Liver (tissue), 8 donors: ENCODE measurements at regions not wholly inside any gene's neighbourhood (a gene's known extent, or its start where the extent isn't known, plus 50 kb on each side); places are given as distances from the start of the nearest gene placed in this dataset.

Source experiments
- DNase-seq: peaks from one replicate; pipeline ENCODE4 v3.0.0-alpha.2; 2017; ENCODE audit warnings: low spot score
- H3K27ac ChIP-seq, 2 donors: one replicate each; pipeline ENCODE4 v1.7.0; 2013; ENCODE audit warnings: inconsistent platforms in 2 of 2, low read length in 2 of 2, control low read depth in 1 of 2, low read depth in 1 of 2, mild to moderate bottlenecking in 1 of 2
- H3K27me3 ChIP-seq, 4 donors: one replicate each; pipeline versions ENCODE4 v1.6.1 to v1.7.0; 2013; ENCODE audit warnings: low read length in 3 of 4, inconsistent platforms in 1 of 4, mild to moderate bottlenecking in 1 of 4, moderate library complexity in 1 of 4; ENCODE audit not compliant: control insufficient read depth in 4 of 4, insufficient read depth in 4 of 4
- H3K36me3 ChIP-seq, 4 donors: one replicate each; pipeline versions ENCODE4 v1.6.1 to v1.7.0; 2013; ENCODE audit warnings: low read length in 3 of 4, mild to moderate bottlenecking in 3 of 4, low read depth in 1 of 4, moderate library complexity in 1 of 4; ENCODE audit not compliant: control insufficient read depth in 4 of 4, insufficient read depth in 3 of 4
- H3K4me1 ChIP-seq, 4 donors: one replicate each; pipeline versions ENCODE4 v1.6.1 to v1.7.0; 2013; ENCODE audit warnings: low read length in 3 of 4, mild to moderate bottlenecking in 3 of 4, moderate library complexity in 1 of 4; ENCODE audit not compliant: control insufficient read depth in 4 of 4, insufficient read depth in 4 of 4
- H3K4me3 ChIP-seq, 3 donors: one replicate each; pipeline versions ENCODE4 v1.6.1 to v1.7.0; 2013; ENCODE audit warnings: low read length in 3 of 3, control low read depth in 1 of 3, low read depth in 1 of 3, mild to moderate bottlenecking in 1 of 3
- H3K9ac ChIP-seq, 2 donors: one replicate each; pipeline ENCODE4 v1.7.0; 2013; ENCODE audit warnings: low read length in 2 of 2, mild to moderate bottlenecking in 2 of 2, moderate library complexity in 2 of 2, control low read depth in 1 of 2, low read depth in 1 of 2
- H3K9me3 ChIP-seq, 4 donors: one replicate each; pipeline versions ENCODE4 v1.6.1 to v1.7.0; 2013; ENCODE audit warnings: low read length in 3 of 4; ENCODE audit not compliant: control insufficient read depth in 4 of 4
- ATF3 ChIP-seq: IDR thresholded peaks from 2 replicates; pipeline ENCODE4 v1.6.1; 2016; ENCODE audit warnings: antibody characterized with exemption
- CTCF ChIP-seq: fragments of 150-350 bp; IDR thresholded peaks from 2 replicates; pipeline ENCODE4 v1.5.1; 2017; ENCODE audit warnings: improper control_type of control experiment, low read depth, low read length; ENCODE audit not compliant: missing input control
- EGR1 ChIP-seq, 2 donors: IDR thresholded peaks; 2 replicates each; pipeline ENCODE4 v1.6.1; 2016 to 2018; ENCODE audit warnings: antibody characterized with exemption in 2 of 2, low read depth in 2 of 2
- FOXA1 ChIP-seq: IDR thresholded peaks from 2 replicates; pipeline ENCODE4 v1.6.1; 2016; ENCODE audit warnings: antibody characterized with exemption
- FOXA2 ChIP-seq: IDR thresholded peaks from 2 replicates; pipeline ENCODE4 v1.6.1; 2016; ENCODE audit warnings: antibody characterized with exemption
- GABPA ChIP-seq, 2 donors: IDR thresholded peaks in 1 of 2; conservative IDR thresholded peaks in 1 of 2; 2 replicates each; pipeline ENCODE4 v1.6.1; 2016; ENCODE audit warnings: antibody characterized with exemption in 2 of 2, mild to moderate bottlenecking in 1 of 2, moderate library complexity in 1 of 2
- HNF4A ChIP-seq, 2 donors: conservative IDR thresholded peaks; 2 replicates each; pipeline ENCODE4 v1.6.1; 2016; ENCODE audit warnings: antibody characterized with exemption in 2 of 2, mild to moderate bottlenecking in 2 of 2
- HNF4G ChIP-seq: IDR thresholded peaks from 2 replicates; pipeline ENCODE4 v1.6.1; 2016; ENCODE audit warnings: antibody characterized with exemption
- JUND ChIP-seq, 2 donors: IDR thresholded peaks; 2 replicates each; pipeline ENCODE4 v1.6.1; 2016; ENCODE audit warnings: antibody characterized with exemption in 2 of 2
- MAX ChIP-seq: IDR thresholded peaks from 2 replicates; pipeline ENCODE4 v1.6.1; 2016; ENCODE audit warnings: antibody characterized with exemption
- NR2F2 ChIP-seq: IDR thresholded peaks from 2 replicates; pipeline ENCODE4 v1.6.1; 2016; ENCODE audit warnings: antibody characterized with exemption
- RAD21 ChIP-seq, 2 donors: IDR thresholded peaks; 2 replicates each; pipeline ENCODE4 v1.6.1; 2016; ENCODE audit warnings: antibody characterized with exemption in 2 of 2, mild to moderate bottlenecking in 2 of 2
- REST ChIP-seq: IDR thresholded peaks from 2 replicates; pipeline ENCODE4 v1.6.1; 2016; ENCODE audit warnings: antibody characterized with exemption, mild to moderate bottlenecking
- RXRA ChIP-seq, 2 donors: IDR thresholded peaks; 2 replicates each; pipeline ENCODE4 v1.6.1; 2017 to 2018; ENCODE audit warnings: antibody characterized with exemption in 2 of 2, mild to moderate bottlenecking in 1 of 2
- SP1 ChIP-seq: IDR thresholded peaks from 2 replicates; pipeline ENCODE4 v1.6.1; 2018; ENCODE audit warnings: antibody characterized with exemption, mild to moderate bottlenecking
- TAF1 ChIP-seq: conservative IDR thresholded peaks from 2 replicates; pipeline ENCODE4 v1.6.1; 2016; ENCODE audit warnings: antibody characterized with exemption, mild to moderate bottlenecking
- YY1 ChIP-seq: IDR thresholded peaks from 2 replicates; pipeline ENCODE4 v1.6.1; 2016; ENCODE audit warnings: antibody characterized with exemption, mild to moderate bottlenecking
- ZBTB33 ChIP-seq: IDR thresholded peaks from 2 replicates; pipeline ENCODE4 v1.6.1; 2016; ENCODE audit warnings: antibody characterized with exemption
- WGBS: extraction: QIAGEN DNeasy Blood & Tissue Kit; methylation state at CpG from one replicate; pipeline ENCODE4 v1.1.7; 2013; 5-methylcytosine and 5-hydroxymethylcytosine counted together
- donor health status: healthy.
- donor health status: healthy.
- donor health status: healthy.
- donor health status: healthy.
- donor health status: healthy.

GRCh38 chr1:2907051-2907450 is 105.6 kb upstream of the TTC34 start:
- DNase-seq, result no peak

GRCh38 chr1:2908081-2908480 is 106.6 kb upstream of the TTC34 start:
- Histone ChIP-seq H3K9me3 (no peaks in the 10 kb centered on the region), H3K4me1 (no peaks in the 10 kb centered on the region), H3K4me3 (no peak overlapping the region), H3K27me3 (no peaks in the 10 kb centered on the region), H3K9ac (no peak overlapping the region), H3K27ac (no peak overlapping the region), H3K36me3 (no peaks in the 10 kb centered on the region)
- WGBS, result 89% methylated on average over 16 of the region's 16 CpGs
- no peak for DNase-seq
- TF ChIP-seq SP1 (no peak), MAX (no peak), FOXA2 (no peak), JUND (IDR thresholded peaks at IDR 0.05) (no peak), YY1 (no peak), REST (no peak), NR2F2 (no peak), HNF4G (no peak), FOXA1 (no peak), RAD21 (IDR thresholded peaks at IDR 0.05) (no peak), GABPA (IDR thresholded peaks at IDR 0.05 in 1 of 2, conservative IDR thresholded peaks at IDR 0.05 in 1 of 2) (no peak), CTCF (no peak), RXRA (IDR thresholded peaks at IDR 0.05) (no peak), ZBTB33 (no peak), HNF4A (conservative IDR thresholded peaks at IDR 0.05) (no peak), ATF3 (no peak), TAF1 (no peak)

More at GRCh38 chr1:2907051-2907450, 105.6 kb upstream of the TTC34 start:
- TF ChIP-seq HNF4G, result no peak
- no peak for TF ChIP-seq RXRA (IDR thresholded peaks at IDR 0.05)
- TF ChIP-seq EGR1 (IDR thresholded peaks at IDR 0.05; ENCODE audit: low read depth in 2 of 2), result no peak
- no peak for TF ChIP-seq SP1
- Histone ChIP-seq H3K27ac (no peak overlapping the region), H3K9ac (no peak overlapping the region), H3K4me3 (no peak overlapping the region), H3K27me3 (no peaks in the 10 kb centered on the region), H3K9me3 (no peaks in the 10 kb centered on the region), H3K4me1 (no peaks in the 10 kb centered on the region), H3K36me3 (no peaks in the 10 kb centered on the region)
- WGBS, result 84% methylated on average over 16 of the region's 16 CpGs
